ENCODE measurements at regions not wholly inside any gene's neighbourhood (a gene's known extent, or its start where the extent isn't known, plus 50 kb on each side); places are given as distances from the start of the nearest gene placed in this dataset.
"Not testable (repeated sequence)": the region's sequence is repeated elsewhere in the genome, so short reads cannot be mapped to it uniquely, and the experiment has no call there.

GRCh38 chr3:25844891-25845290 lies 55.0 kb downstream of the OXSM start:
- no peak for DNase-seq (ENCODE audit: low read depth, low spot score)

- no peak for DNase-seq (ENCODE audit: low read depth, low spot score)
Measured at GRCh38 chr3:25846282-25846681, 56.4 kb downstream of the OXSM start.

GRCh38 chr3:25849091-25849490 lies 59.2 kb downstream of the OXSM start:
- DNase-seq (ENCODE audit: low read depth, low spot score) = no peak

GRCh38 chr3:25849641-25850385 lies 59.9 kb downstream of the OXSM start:
- no peak for DNase-seq (ENCODE audit: low read depth, low spot score)

- DNase-seq (ENCODE audit: low read depth, low spot score) = not testable (repeated sequence)
Measured at GRCh38 chr3:25851693-25852259, 61.9 kb downstream of the OXSM start.

GRCh38 chr3:25854214-25854613 lies 64.3 kb downstream of the OXSM start:
- no peak for DNase-seq (ENCODE audit: low read depth, low spot score)

GRCh38 chr3:25854635-25855034 lies 64.7 kb downstream of the OXSM start:
- DNase-seq (ENCODE audit: low read depth, low spot score) = no peak

GRCh38 chr3:25855266-25855784 lies 65.4 kb downstream of the OXSM start:
- no peak for DNase-seq (ENCODE audit: low read depth, low spot score)

GRCh38 chr3:25856902-25857518 lies 67.1 kb downstream of the OXSM start:
- no peak for DNase-seq (ENCODE audit: low read depth, low spot score)

GRCh38 chr3:25861566-25861965 lies 71.7 kb downstream of the OXSM start:
- DNase-seq (ENCODE audit: low read depth, low spot score) = no peak

- DNase-seq (ENCODE audit: low read depth, low spot score) = no peak
Measured at GRCh38 chr3:25863011-25863415, 73.1 kb downstream of the OXSM start.

GRCh38 chr3:25863416-25863959 lies 73.6 kb downstream of the OXSM start:
- DNase-seq (ENCODE audit: low read depth, low spot score) = no peak

GRCh38 chr3:25870452-25870851 lies 80.6 kb downstream of the OXSM start:
- no peak for DNase-seq (ENCODE audit: low read depth, low spot score)

- DNase-seq (ENCODE audit: low read depth, low spot score) = no peak
Measured at GRCh38 chr3:25872200-25872877, 82.4 kb downstream of the OXSM start.

GRCh38 chr3:25883492-25883891 lies 93.6 kb downstream of the OXSM start:
- no peak for DNase-seq (ENCODE audit: low read depth, low spot score)

GRCh38 chr3:25884981-25885380 lies 95.1 kb downstream of the OXSM start:
- no peak for DNase-seq (ENCODE audit: low read depth, low spot score)

GRCh38 chr3:25885544-25885943 lies 95.7 kb downstream of the OXSM start:
- DNase-seq (ENCODE audit: low read depth, low spot score) = no peak

GRCh38 chr3:25887907-25888306 lies 98.0 kb downstream of the OXSM start:
- no peak for DNase-seq (ENCODE audit: low read depth, low spot score)

- no peak for DNase-seq (ENCODE audit: low read depth, low spot score)
Measured at GRCh38 chr3:25888892-25889524, 99.1 kb downstream of the OXSM start.

GRCh38 chr3:25889525-25889917 lies 99.6 kb downstream of the OXSM start:
- DNase-seq (ENCODE audit: low read depth, low spot score) = no peak

GRCh38 chr3:25894101-25894500 lies 104.2 kb downstream of the OXSM start:
- no peak for DNase-seq (ENCODE audit: low read depth, low spot score)

GRCh38 chr3:25895031-25895430 lies 105.1 kb downstream of the OXSM start:
- DNase-seq (ENCODE audit: low read depth, low spot score) = no peak
